ENCODE measurements at regions not wholly inside any gene's neighbourhood (a gene's known extent, or its start where the extent isn't known, plus 50 kb on each side); places are given as distances from the start of the nearest gene placed in this dataset.

DNA sequence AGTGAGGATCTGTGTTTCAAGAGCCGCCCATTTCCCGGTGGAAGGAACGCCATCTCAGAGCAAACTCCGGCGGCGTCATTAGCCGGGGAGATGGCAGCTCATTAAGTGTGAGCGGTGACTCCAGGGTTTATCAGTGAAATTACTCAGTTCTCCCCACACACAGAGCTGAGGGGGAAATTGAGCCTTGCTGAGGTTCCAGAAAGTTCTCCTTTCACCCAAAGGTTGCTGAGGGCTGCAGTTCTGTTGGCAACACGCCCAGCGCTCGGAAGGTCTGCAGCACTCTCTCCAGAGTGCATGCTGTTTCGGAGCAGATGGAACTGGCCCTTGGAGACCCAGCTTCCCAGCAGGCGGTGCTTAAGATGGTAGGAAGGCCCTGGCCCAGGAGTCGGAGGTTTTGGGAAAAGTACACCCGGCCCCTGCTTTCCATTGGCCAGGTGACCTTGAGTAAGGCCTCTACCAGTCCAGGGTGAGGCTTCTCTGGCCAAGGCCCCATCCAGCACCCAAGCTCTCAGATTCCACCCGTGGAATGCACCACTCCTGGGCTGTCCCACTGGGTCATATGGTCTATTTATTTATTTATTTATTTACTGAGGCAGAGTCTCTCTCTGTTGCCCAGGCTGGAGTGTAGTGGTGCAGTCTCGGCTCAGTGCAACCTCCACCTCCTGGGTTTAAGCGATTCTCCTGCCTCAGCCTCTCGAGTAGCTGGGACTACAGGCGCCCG is 167.7 kb upstream of the CIBAR2 start:
- H3K4me1 Mint-ChIP-seq (ENCODE audit: low read depth): peaks cover 6% of the 10 kb centered on the region; the same call in 1 of the 2 replicates
- H3K4me3 Mint-ChIP-seq: no peak overlapping the region
- H3K27ac Mint-ChIP-seq: no peak overlapping the region
- no peaks in the 10 kb centered on the region; the same call in none of the 2 replicates for H3K27me3 Mint-ChIP-seq (ENCODE audit: insufficient read depth)
- H3K36me3 Mint-ChIP-seq (ENCODE audit: low read depth): no peaks in the 10 kb centered on the region
- TF ChIP-seq, protein P1, sequence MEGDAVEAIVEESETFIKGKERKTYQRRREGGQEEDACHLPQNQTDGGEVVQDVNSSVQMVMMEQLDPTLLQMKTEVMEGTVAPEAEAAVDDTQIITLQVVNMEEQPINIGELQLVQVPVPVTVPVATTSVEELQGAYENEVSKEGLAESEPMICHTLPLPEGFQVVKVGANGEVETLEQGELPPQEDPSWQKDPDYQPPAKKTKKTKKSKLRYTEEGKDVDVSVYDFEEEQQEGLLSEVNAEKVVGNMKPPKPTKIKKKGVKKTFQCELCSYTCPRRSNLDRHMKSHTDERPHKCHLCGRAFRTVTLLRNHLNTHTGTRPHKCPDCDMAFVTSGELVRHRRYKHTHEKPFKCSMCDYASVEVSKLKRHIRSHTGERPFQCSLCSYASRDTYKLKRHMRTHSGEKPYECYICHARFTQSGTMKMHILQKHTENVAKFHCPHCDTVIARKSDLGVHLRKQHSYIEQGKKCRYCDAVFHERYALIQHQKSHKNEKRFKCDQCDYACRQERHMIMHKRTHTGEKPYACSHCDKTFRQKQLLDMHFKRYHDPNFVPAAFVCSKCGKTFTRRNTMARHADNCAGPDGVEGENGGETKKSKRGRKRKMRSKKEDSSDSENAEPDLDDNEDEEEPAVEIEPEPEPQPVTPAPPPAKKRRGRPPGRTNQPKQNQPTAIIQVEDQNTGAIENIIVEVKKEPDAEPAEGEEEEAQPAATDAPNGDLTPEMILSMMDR (IDR thresholded peaks at IDR 0.05): no peak
- DNase-seq: no peak
- no peaks in the 10 kb centered on the region for H3K9me3 Mint-ChIP-seq

DNA sequence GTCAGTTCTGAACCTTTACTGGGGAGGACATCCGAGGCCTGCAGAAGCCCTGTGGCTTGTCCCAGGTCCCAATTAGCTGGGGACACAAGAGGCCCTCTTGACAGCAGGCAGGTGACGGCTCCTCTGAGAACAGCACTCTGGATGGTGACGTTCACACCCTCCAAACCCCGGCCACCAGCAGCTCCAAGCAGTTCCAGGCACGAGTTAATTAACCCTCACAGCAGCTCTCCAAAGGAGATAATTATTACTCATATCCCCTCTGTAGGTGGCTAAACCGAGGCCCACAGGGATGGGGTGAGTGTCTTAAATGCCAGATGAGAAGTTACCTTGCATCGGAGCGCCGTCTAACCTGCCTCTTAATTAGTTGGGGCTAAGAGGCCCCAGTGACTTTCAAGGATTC is 168.9 kb upstream of the CIBAR2 start:
- no peak for DNase-seq
- Mint-ChIP-seq H3K36me3 (ENCODE audit: low read depth) (no peaks in the 10 kb centered on the region), H3K27me3 (ENCODE audit: insufficient read depth) (no peaks in the 10 kb centered on the region; the same call in none of the 2 replicates), H3K4me1 (ENCODE audit: low read depth) (peaks cover 12% of the 10 kb centered on the region), H3K9me3 (no peaks in the 10 kb centered on the region), H3K4me3 (no peak overlapping the region), H3K27ac (no peak overlapping the region)
- TF ChIP-seq, protein P1 (IDR thresholded peaks at IDR 0.05): no peak

DNA sequence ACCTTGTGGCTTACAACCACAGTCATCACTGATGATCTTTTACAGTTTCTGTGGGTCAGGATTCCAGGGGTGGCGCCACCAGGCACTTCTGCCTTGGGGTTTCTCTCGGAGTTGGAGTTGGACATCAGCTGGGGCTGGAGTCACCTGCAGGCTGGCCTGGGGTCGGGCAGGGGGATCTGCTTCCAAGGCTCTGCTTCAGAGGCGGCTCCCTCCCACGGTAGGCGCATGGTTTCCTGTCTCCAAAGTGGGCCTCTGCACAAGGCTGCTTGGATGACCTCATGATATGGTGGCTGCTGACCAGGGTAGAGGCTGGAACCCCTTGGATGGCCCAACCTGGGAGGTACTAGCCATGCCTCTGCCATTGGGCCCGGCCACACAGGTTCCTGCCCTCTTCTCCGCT is 170.6 kb upstream of the CIBAR2 start:
- TF ChIP-seq, protein P1 (IDR thresholded peaks at IDR 0.05): no peak
- no peaks in the 10 kb centered on the region for H3K9me3 Mint-ChIP-seq
- H3K27ac Mint-ChIP-seq: no peak overlapping the region
- peaks cover 29% of the 10 kb centered on the region for H3K4me1 Mint-ChIP-seq (ENCODE audit: low read depth)
- DNase-seq: no peak
- H3K27me3 Mint-ChIP-seq (ENCODE audit: insufficient read depth): no peaks in the 10 kb centered on the region; the same call in none of the 2 replicates
- no peak overlapping the region for H3K4me3 Mint-ChIP-seq
- H3K36me3 Mint-ChIP-seq (ENCODE audit: low read depth): no peaks in the 10 kb centered on the region

DNA sequence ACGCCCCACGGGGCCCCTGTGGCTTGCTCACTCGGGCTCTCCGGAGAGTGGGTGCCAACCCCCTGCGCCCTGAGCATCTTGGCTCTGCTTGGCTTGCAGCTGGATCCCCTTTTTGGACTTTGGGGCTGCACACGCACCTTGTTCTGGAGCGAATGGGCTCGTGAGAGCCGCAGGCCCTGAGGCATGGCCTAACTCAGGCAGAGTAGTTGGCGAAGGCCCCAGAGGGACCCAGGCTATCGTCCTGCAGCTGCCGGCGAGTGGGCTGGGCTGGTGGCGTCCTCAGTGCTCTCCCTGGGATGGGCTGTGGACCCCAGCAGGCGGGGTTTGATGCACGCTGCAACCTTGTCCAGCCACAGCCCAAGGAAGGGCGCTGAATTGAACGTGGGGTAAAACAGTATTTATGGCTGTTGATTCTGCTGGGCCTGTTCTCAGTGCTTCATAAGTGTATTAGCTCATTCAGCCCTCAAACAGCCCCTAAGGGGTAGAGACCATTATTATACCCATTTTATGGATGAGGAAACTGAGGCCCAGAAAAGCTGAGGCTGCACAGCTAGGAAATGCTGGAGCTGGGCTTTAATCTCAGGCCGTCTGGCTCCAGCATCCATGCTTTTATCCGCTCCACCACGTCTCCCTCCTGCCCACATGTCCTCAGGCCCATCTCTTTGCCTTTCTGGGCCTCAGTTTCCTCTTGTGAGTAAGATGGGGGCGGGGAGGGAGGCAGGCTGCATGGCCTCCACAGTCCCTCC is 171.2 kb upstream of the CIBAR2 start:
- H3K4me1 Mint-ChIP-seq (ENCODE audit: low read depth): peaks cover 29% of the 10 kb centered on the region
- no peak overlapping the region for H3K4me3 Mint-ChIP-seq
- no peaks in the 10 kb centered on the region; the same call in none of the 2 replicates for H3K27me3 Mint-ChIP-seq (ENCODE audit: insufficient read depth)
- no peak for DNase-seq
- TF ChIP-seq, protein P1 (IDR thresholded peaks at IDR 0.05): no peak
- no peaks in the 10 kb centered on the region for H3K9me3 Mint-ChIP-seq
- no peaks in the 10 kb centered on the region for H3K36me3 Mint-ChIP-seq (ENCODE audit: low read depth)
- H3K27ac Mint-ChIP-seq: no peak overlapping the region

DNA sequence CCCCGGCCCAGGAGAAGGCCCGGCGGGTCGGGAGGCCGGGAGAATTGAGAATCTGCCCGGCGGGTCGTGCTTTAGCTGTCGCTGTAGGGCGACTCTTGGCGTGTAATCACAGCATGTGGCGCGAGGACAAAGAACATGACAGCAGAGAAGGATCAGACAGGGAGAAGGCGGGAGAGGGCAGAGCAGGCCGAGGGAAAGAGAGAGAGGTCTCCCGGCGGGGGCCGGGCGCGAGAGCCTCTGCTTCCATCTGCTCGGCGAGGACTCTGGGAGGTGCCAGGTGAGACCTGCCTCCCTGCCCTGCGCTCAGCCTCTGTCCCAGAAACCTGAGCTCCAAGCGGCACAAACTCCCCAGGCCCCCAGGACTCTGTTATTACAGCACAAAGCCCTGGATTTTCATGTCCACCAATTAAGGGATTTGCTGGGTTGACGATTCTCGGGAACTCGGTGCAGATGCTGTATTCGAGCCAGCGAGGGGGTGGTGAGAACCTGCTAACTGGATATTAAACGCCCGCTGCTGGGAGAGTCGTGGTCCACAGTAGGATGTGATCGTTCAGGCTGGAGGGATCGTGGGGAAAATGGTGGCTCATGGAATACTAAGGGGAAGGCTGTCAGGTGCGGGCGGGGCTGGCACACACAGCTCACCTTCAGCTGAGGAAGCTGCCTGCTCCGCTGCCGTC is 172.0 kb upstream of the CIBAR2 start:
- Mint-ChIP-seq H3K4me3 (no peak overlapping the region), H3K27ac (no peak overlapping the region), H3K4me1 (ENCODE audit: low read depth) (peaks cover 29% of the 10 kb centered on the region), H3K36me3 (ENCODE audit: low read depth) (no peaks in the 10 kb centered on the region), H3K27me3 (ENCODE audit: insufficient read depth) (no peaks in the 10 kb centered on the region; the same call in none of the 2 replicates), H3K9me3 (no peaks in the 10 kb centered on the region)
- TF ChIP-seq, protein P1 (IDR thresholded peaks at IDR 0.05): no peak
- no peak for DNase-seq
